ENCODE measurements at regions not wholly inside any gene's neighbourhood (a gene's known extent, or its start where the extent isn't known, plus 50 kb on each side); places are given as distances from the start of the nearest gene placed in this dataset.

DNA sequence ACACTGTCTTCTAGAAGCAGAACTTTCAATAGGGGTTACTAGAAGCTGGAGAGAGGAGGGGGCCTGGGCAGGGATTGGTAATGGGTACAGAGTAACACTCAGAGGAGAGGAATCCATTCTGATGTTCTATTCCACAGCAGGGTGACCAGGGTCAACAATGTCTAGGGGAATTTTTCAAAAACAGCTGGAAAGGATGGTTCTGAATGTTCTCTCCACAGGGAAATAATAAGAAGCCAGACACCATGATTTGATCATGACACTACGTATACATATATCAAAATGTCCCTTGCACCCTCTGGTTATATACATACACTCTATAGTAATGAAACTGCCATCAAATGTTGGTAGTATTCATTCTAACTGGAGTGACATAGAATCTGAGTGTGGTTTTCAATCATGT, 111.2 kb upstream of the TOP3B start:
- no peak for DNase-seq (ENCODE audit: low spot score)

DNA sequence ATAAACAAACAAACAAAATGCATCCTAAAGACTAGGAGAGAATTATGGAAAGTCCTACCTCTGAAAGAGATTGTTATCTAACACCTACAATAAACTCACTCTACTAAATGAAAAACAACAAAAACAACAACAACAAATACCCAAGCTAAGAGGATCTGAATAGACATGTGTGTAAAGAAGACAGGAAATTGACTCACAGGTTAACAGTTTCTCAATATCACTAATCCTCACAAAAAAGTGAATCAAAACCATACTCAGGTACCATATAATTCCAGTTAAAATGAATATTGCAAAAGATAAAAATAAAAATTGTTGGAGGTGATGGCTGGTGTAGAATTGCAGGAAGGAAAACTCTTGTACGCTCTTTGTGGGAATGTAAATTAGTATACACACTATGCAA, 110.4 kb upstream of the TOP3B start:
- no peak for DNase-seq (ENCODE audit: low spot score)

DNA sequence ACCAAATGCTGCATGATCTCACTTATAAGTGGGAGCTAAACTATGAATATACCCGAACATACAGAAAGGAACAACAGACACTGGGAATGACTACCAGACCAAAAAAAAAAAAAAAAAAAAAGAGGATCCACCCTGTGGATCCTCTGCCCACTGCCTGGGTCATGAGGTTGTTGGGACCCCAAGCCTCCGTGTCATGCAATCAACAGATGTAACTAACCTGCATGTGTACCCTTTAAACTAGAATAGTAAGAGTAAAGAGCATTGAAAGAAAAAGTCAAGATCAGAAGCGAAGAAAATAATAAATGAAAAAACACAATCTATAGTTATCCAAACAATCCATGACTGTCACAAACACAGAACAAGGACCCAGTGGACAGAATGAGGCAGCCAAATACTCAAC, 109.5 kb upstream of the TOP3B start:
- no peak for DNase-seq (ENCODE audit: low spot score)

DNA sequence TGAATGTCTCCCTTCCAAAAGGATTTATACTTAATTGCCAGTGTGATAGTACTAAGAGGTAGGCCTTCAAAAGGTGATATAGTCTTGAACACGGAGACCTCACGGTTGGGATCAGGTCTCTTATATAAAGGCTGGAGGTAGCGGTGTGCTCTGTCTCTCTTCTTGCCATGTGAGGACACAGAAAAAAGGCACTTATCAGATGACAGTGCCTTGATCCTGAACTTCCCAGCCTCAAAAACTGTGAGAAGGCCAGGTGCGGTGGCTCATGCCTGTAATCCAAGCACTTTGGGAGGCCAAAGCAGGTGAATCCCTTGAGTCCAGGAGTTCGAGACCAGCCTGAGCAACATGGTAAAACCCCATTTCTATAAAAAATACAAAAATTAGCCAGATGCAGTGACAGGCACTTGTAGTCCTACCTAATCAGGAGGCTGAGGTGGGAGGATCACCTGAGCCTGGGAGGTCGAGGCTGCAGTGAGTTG, 108.9 kb upstream of the TOP3B start:
- no peak for DNase-seq (ENCODE audit: low spot score)

DNA sequence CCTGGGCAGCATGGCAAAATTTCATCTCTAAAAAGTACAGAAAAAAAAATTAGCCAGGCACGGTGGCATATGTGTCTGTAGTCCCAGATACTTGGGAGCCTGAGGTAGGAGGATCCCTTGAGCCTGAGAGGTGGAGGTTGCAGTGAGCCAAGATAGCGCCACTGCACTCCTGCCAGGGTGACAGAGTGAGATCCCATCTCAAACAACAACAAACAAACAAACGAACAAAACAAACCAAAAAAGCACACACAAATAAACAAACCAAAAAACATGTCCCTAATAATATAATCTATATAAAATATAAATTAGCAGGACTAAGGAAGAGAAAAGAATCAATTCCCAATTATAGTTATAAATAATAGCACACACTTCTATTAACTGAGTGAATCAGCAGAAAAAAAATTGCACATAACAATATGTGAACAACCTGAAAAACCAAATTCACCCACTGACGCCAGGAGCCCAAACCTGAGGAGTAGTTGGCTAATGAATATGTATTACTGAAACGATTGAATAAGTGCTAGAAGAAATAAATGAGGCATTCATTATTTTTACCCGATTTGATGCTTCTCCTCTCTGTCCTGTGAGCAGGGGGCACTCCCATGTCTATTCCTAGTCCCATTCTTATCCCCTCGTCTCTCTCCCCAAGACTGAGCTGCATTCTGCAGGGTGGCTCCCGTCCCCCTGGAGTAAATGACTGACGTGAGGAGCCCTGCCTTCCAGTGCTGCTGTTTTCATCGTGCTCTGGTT, 108.2 kb upstream of the TOP3B start:
- no peak for DNase-seq (ENCODE audit: low spot score)

DNA sequence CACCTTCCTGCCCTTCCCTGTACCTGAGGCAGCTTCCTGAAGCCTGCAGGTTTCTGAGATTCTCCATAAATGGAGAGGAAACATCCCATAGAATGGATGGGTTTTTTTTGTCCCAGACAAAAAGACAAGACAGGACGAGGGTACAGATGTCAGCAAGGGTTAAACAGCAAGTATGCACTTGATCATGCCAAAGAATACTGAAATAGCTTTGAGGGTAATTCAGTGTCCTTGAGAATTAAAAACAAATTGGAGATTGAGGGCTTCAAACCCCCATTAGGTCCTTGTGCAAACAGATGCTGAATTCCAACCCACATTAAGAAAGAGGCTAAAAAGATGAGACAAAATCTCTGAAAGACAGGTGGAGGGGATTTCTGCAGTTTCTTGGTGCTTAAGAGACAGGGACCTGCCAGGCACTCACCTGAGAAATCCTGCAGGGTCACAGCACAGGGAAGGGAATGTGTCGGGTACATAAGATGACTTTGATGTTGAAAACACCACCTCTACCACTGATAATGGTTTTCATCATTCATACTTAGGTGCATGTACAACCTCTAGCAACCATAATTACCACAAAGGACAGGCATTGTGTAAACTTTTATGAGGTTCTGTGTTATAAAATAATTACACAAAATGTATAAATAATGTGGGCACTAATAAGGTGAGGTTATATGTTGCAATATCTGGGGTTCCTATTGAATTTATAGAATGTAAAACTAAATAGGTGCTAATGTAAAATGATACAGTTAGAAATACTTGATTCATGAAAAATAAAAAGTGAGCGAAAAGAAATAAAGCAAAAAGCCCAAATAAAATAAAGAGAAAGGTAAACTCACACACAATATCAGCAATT, 107.1 kb upstream of the TOP3B start:
- no peak for DNase-seq (ENCODE audit: low spot score)

DNA sequence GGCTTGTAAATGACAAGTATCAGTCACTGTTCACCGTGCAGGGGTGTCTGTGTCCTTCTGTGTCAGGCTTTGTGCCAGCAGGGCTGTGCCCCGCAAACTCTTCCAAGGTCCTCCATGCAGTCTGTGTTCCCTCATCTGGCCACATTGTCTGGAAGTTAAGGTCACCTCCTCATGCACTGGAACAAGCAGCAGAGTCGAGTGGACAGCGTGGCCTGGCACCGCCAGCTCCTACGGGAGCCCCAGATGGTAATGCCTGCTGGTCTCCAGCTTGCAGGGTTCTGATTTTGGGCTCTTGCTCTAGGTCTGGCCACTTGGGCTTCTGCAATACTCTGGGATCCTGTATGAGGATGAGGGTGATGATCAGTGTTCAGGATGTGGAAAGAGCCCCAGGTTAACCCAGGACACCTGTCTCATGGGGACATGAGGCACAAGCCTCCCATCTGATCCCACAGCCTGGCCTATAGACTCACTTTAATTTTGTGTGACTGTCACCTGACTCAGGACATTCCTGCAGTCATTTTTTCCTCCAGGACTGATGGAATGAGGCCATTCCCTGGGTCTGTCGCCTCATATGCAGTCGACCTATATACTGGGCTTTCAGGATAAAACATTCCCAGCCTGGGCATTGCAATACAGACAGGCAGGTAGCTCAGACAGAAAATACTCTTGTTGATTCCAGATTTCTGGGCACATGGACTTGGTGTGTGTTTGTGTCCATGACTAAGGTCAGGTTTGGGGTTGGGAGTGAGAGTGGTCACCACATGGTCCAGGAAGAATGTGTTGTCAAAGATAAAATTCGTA, 106.3 kb upstream of the TOP3B start:
- DNase-seq (ENCODE audit: low spot score): no peak

DNA sequence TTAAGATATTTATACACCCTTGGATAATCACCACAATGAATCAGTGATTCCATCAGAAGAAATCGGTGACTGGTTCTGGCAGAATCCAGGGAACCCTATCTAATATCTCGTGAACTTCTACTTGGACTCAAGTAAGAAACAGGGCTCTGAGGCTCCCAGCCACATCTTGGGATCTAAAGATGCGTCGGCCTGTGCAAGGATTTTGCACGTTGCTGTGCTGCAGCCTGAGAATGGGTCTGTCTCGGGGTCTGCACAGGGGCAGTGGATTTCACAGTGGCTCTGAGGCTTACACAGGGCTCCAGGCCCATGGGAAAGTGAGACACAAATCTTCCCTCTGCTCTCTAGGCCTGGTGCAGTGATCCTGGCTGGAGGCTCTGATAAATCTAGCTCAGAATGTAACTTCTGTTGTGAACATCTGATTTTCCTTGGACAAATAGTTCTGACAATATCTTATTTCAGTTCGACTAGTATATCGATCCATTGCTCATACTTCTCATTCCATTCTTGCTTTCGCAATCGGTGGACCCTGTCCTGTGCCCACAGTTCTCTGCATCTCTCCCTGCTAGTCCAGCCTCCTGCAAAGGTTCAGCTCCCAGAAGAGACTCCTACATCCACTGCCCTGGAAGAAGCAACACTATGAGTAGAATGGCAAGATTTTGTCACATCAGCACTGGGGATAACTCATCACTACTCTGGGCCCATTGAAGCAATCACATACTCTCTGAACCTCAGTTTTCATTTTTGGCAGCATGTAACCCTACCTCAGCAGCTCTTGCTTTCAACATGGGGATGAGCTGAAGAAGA, 105.5 kb upstream of the TOP3B start:
- DNase-seq (ENCODE audit: low spot score): no peak

DNA sequence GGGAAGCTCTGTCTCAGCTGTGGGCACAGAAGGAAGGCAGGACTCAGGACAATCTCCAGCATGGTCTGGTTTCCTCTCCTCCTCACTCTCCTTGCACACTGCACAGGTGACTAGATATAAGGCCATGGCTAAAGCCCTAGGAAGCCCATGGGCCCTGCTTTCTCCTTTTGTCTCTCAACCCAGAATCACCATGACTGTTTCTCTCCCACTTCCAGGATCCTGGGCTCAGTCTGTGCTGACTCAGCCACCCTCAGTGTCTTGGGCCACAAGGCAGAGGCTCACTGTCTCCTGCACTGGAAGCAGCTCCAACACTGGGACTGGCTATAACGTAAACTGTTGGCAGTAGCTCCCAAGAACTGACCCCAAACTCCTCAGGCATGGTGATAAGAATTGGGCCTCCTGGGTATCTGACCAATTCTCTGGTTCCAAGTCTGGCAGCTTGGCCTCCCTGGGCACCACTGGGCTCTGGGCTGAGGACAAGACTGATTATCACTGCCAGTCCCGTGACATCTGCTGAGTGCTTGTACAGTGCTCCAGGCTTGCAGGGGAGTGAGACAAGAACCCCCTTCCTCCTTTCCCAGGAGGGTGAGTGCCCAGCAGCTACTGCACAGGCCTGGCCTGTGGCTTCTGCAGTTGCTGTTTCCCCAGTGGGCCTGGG, 104.0 kb upstream of the TOP3B start:
- DNase-seq (ENCODE audit: low spot score): no peak

DNA sequence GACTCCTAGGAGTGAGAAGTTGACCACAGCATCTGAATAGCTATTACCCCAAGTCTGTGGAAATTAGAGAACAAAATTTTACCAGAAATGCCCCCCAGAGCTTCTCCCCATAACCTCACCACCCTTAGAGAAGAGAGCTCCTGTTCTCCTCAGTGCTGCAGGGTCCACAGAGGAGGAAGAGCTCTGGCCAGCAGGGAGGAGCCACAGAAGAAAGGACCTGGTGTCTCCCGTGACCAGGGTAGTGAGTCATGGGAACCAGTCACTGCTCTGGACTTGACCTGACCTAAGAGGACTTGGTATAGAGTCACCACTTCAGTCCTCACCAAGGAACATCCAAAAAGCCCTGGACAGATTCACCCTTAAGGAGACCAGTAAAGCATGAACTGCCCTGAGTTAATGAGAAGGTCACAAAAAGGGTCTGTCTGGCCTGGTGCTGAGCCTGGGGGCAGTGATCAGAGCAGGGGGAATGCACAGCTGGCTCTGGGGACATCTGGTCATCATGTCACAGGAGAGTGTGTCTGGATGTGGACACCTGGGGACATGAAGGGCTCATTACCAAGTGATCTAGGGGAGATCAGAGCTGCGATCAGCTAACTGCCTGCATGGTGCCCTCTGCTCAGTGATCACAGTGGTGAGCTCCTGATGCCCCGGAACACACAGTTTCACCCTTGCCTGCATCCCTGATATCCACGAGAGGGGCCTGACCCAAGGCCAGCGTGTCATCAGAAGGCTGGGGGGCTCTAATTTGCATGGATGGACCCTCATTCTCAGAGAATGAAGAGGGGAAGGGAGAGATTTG, 103.3 kb upstream of the TOP3B start:
- no peak for DNase-seq (ENCODE audit: low spot score)

DNA sequence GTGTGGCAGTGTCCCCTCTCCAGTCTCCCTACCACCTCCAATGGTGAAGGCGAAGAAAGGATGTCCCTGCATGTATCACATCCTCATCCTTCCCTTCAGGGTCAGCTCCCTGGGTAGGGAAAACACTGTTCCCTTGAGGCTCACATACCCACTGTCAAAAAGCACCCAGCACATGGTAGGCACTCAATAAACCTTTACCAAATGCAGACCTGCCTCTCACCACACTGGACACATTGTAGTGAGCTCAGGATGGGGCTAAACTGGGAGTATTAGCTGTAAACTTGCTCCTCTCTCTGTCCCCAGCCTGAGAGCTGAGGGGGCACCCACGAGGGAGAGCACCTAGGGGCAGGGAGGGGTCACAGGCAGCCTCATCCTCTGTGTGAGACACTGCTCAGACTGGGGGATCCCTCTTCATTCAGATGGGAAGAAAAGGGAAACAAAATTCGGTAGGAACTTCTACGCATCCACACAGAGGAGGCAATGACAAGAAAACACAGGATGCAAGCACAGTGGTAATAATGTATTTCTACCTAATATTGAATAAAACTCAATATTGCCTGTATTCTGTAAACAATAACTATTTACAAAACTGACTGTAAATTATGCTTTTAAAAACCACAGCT, 101.6 kb upstream of the TOP3B start:
- DNase-seq (ENCODE audit: low spot score): no peak

DNA sequence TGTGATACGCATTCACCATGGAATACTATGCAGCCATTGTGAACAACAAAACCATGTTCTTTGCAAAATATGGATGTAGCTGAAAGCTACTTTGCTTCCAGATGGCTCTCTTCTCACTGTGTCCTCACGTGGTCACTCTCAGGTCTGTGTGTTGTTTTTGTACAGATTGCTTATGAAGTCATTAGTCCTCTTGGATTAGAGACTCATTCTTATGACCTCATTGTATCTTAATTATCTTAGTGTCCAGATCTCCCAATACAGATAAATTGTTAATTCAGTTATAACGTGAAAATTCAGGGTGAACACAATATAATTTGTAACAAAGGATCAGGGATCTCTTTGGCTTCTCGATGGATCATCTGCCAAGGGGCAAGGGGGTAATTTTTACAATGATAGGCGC, 100.4 kb upstream of the TOP3B start:
- no peak for DNase-seq (ENCODE audit: low spot score)

DNA sequence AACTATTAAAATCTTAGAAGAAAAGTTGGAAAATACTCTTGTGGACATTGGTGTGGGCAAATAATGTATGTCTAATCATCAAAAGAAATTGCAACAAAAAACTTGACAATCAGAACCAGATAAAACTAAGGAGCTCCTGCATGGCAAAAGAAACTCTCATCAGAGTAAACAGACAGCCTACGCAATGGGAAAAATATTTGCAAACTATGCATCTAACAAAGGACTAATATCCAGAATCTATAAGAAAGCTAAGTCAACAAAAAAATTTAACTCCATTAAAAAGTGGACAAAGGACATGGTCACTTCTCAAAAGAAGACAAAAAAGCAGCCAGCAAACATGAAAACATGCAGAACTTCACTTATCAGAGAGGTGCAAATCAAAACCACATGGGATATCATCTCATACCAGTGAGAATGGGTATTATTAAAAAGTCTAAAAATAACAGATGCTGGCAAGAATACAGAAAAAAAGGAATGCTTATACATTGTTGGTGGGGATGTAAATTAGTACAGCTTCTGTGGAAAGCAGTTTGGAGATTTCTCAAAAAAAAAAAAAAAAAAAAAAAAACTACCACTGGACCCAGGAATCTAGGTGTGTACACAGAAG, 99.7 kb upstream of the TOP3B start:
- DNase-seq (ENCODE audit: low spot score): no peak

DNA sequence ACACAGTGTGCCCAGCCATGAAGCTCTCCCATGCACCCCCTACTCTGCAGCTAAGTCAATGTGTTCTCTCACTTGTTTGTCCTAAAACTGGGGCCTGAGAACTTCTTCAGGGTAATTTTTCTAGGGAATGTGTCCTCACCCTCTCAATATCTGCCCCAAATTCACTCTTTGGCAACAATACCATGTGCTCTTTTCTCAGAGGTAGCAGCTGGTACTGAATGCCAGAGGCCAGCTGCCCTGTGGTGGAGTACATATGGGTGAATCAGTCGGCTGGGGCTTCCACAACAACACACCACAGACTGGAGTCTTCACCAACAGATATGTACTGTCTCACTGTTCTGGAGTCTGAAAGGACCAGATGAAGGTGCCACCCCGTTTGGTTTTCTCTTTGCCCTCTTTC, 97.7 kb upstream of the TOP3B start:
- DNase-seq (ENCODE audit: low spot score): no peak

DNA sequence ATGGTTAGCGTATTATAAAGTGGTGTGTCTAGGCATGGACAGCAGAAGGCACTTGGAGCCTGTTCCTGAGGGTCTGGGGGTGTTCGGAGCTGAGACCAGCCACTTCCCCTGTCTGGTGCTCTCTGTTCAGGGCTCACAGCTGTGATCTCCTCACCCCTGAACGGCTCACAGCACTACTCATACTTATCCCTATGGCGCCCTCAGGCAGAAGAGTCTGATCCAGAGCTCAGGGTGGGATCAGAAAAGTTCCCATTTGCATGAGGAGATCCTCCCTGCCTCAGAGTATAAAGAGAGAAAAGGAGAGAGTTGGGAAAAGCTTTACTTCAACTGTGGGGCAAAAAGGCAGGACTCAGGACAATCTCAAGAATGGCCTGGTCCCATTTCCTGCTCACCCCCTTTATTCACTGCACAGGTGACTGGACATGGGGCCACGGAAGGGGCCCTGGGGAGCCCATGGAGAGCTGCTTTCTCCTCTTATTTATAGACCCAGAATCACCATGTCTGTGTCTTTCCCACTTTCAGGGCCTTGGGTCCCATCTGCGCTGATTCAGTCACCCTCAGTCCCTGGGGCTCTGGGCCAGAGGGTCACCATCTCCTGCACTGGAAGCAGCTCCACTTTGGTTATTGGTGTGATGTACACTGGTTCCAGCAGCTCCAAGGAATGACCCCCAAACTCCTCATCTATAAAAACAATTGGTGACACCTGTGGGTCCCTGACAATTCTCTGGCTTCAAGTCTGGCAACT, 97.0 kb upstream of the TOP3B start:
- no peak for DNase-seq (ENCODE audit: low spot score)

DNA sequence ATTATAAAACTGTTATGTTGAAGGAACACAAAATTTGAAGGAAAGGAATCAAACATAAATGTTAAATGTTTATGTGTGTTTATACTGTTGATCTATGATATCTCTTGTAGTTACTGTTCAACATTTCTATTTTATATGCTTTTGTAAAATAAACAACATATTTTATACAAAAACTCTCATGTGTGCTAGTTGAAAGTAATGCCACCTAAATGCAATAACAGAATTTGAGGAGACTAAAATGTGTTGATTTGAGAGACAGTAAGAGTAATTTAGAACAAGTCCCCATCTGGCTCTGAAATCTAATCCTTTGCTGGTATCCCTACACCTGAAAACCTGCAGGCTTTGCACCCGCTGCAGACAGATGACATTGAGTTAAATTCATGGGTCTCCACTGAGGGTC, 95.7 kb upstream of the TOP3B start:
- DNase-seq (ENCODE audit: low spot score): no peak

DNA sequence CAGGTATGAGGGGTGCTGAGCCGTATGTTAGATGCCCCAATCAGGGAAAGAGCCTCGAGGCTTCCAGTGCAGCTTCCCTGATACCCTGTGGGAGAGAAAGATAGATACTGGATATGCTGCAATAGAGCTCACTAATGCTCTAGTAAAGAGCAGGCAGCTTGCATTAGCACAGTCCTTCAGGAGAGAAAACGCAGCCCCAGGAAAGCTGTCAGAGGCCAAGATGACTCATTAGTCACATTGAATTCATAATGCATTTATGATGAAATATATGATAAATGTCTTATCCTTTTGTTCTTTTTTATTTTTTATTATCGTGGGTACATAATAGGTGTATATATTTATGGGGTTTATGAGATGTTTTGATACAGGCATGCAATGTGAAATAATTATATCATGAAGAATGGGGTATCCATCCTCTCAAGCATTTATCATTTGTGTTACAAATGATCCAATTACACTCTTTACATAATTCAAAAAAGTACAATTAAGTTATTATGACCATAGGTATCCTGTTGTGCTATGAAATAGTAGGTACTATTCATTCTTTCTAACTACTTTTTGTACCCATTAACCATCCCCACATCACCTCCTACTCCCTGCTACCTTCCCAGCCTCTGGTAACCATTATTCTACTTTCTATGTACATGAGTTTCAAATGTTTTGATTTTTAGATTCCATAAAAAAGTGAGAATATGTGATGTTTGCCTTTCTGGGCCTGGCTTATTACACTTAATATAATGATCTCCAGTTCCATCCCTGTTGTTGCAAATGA, 94.5 kb upstream of the TOP3B start:
- no peak for DNase-seq (ENCODE audit: low spot score)

DNA sequence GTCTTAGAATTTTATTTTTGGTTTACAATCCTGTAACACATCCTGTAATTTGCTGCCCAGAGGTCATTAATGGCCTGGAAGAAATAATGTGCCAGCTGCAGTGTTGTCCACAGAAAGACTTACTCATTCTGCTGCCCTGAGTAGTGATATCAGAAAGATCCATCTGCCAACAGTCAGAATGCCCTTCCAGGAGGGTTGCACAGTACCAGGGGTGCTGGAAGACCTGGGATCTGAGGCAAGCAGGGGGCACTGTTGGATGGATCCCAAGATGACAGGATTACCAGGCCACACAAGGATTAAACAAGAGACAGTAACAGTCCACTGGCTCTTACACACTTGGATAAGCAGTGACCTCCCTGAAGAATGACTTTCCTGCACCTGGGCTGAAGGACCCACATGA, 93.8 kb upstream of the TOP3B start:
- no peak for DNase-seq (ENCODE audit: low spot score)

Measured in iPS-NIHi11 (cell line).